A549 (cell line): ENCODE measurements at regions not wholly inside any gene's neighbourhood (a gene's known extent, or its start where the extent isn't known, plus 50 kb on each side); places are given as distances from the start of the nearest gene placed in this dataset.
A peak's percentile ranks its signal among the peaks of the same experiment; 100 is the strongest.

Source experiments
- ATAC-seq, 2 experiments: fragments of 200-7000 bp in 1 of 2; fragments of >200 bp in 1 of 2; cut with Nextera tagmentation in 1 of 2; cut with Tn5 transposase in 1 of 2; 3 replicates each; pipeline versions ENCODE4 v1.8.0 to v1.9.1; 2018 to 2020; ENCODE audit warnings: mild to moderate bottlenecking in 1 of 2, moderate library complexity in 1 of 2
- CTCF ChIA-PET: fragments of 300-600 bp; sonication (Branson Sonifier 250); formaldehyde crosslinking; extraction: SDS; loops from one replicate; lab custom pipeline; 2021; ENCODE audit warnings: antibody characterized with exemption, inconsistent platforms; lab: Yijun Ruan, JAX
- POLR2A ChIA-PET: fragments of 350-600 bp; formaldehyde crosslinking; extraction: SDS; loops from one replicate; lab custom pipeline; 2021; ENCODE audit warnings: antibody characterized with exemption, inconsistent platforms; lab: Yijun Ruan, JAX
- DNase-seq, 2 experiments: peaks; one replicate each; pipeline versions ENCODE4 v3.0.0 to v3.0.0-alpha.2; 2011 to 2016; ENCODE audit warnings: low read depth in 1 of 2, low spot score in 1 of 2
- FAIRE-seq: peaks from 2 replicates; lab custom pipeline; 2011; peaks lifted over from hg19 to GRCh38; lab: Jason Lieb, UNC
- H3K27ac ChIP-seq, 2 experiments: fragments of >200 bp; sonication (Bioruptor Twin); formaldehyde crosslinking; 3 replicates each; pipeline ENCODE4 v1.5.1; 2016 to 2017
- H3K4me1 ChIP-seq: fragments of >200 bp; sonication (Bioruptor Twin); formaldehyde crosslinking; 3 replicates; pipeline ENCODE4 v1.6.1; 2016
- H3K4me2 ChIP-seq: fragments of >200 bp; sonication (Bioruptor Twin); formaldehyde crosslinking; 3 replicates; pipeline ENCODE4 v1.6.1; 2016
- H3K4me3 ChIP-seq: fragments of >200 bp; sonication (Bioruptor Twin); formaldehyde crosslinking; 3 replicates; pipeline ENCODE4 v1.5.1; 2016
- H3K9me3 ChIP-seq: fragments of >200 bp; sonication (Bioruptor Twin); formaldehyde crosslinking; 3 replicates; pipeline ENCODE4 v1.6.1; 2016
- ATOH8 ChIP-seq: fragments of 250-450 bp; sonication (Bioruptor Pico); IDR thresholded peaks from 2 replicates; pipeline ENCODE4 v1.5.0; 2020; ENCODE audit warnings: low read depth, mild to moderate bottlenecking, moderate library complexity
- CBX8 ChIP-seq: fragments of 200-600 bp; sonication (generic); IDR thresholded peaks from 2 replicates; pipeline ENCODE4 v1.6.1; 2016
- CHD4 ChIP-seq: fragments of 200-600 bp; sonication (generic); IDR thresholded peaks from 2 replicates; pipeline ENCODE4 v1.6.1; 2016; ENCODE audit warnings: antibody characterized with exemption, mild to moderate bottlenecking, borderline replicate concordance
- EHF ChIP-seq: fragments of 250-450 bp; sonication (Bioruptor Pico); IDR thresholded peaks from 2 replicates; pipeline ENCODE4 v1.5.0; 2020; ENCODE audit warnings: mild to moderate bottlenecking
- EHMT2 ChIP-seq: fragments of 200-600 bp; sonication (generic); IDR thresholded peaks from 2 replicates; pipeline ENCODE4 v1.6.1; 2016; ENCODE audit warnings: antibody characterized with exemption, low read depth, mild to moderate bottlenecking, moderate library complexity
- EP300 ChIP-seq, 2 experiments: fragments of >200 bp; sonication (Bioruptor Twin); formaldehyde crosslinking; IDR thresholded peaks; 2 replicates in 1 of 2; 3 replicates in 1 of 2; pipeline ENCODE4 v1.6.1; 2016 to 2017
- ESRRA ChIP-seq: fragments of 150-350 bp; IDR thresholded peaks from 2 replicates; pipeline ENCODE4 v1.6.1; 2014; ENCODE audit warnings: mild to moderate bottlenecking, low read length, borderline replicate concordance
- FOSB ChIP-seq: fragments of 250-450 bp; sonication (Bioruptor Pico); IDR thresholded peaks from 2 replicates; pipeline ENCODE4 v1.5.0; 2020; ENCODE audit warnings: mild to moderate bottlenecking, moderate library complexity
- FOSL2 ChIP-seq, 2 experiments: fragments of 450-650 bp in 1 of 2; fragments of >200 bp in 1 of 2; sonication (Bioruptor Twin) in 1 of 2; formaldehyde crosslinking; IDR thresholded peaks; 2 replicates each; pipeline versions ENCODE4 v1.5.0 to v1.6.1; 2016 to 2020; ENCODE audit warnings: mild to moderate bottlenecking in 1 of 2, moderate library complexity in 1 of 2
- HDAC2 ChIP-seq: fragments of 200-600 bp; sonication (generic); IDR thresholded peaks from 2 replicates; pipeline ENCODE4 v1.6.1; 2016
- HES2 ChIP-seq: fragments of >200 bp; sonication (Bioruptor Twin); formaldehyde crosslinking; IDR thresholded peaks from 2 replicates; pipeline ENCODE4 v1.6.1; 2016
- HOXA7 ChIP-seq: fragments of 250-450 bp; sonication (Bioruptor Pico); IDR thresholded peaks from 2 replicates; pipeline ENCODE4 v1.5.0; 2020; ENCODE audit warnings: mild to moderate bottlenecking, moderate library complexity
- JUN ChIP-seq, 2 experiments: fragments of >200 bp; sonication (Bioruptor Twin); formaldehyde crosslinking; IDR thresholded peaks; 2 replicates in 1 of 2; 3 replicates in 1 of 2; pipeline ENCODE4 v1.6.1; 2016 to 2017
- JUNB ChIP-seq: fragments of >200 bp; sonication (Bioruptor Twin); formaldehyde crosslinking; IDR thresholded peaks from 2 replicates; pipeline ENCODE4 v1.6.1; 2016
- KDM1A ChIP-seq: fragments of 200-600 bp; sonication (generic); IDR thresholded peaks from 2 replicates; pipeline ENCODE4 v1.6.1; 2016; ENCODE audit warnings: low read depth, mild to moderate bottlenecking
- KDM5A ChIP-seq: fragments of 200-600 bp; sonication (generic); IDR thresholded peaks from 2 replicates; pipeline ENCODE4 v1.6.1; 2016; ENCODE audit warnings: antibody characterized with exemption, mild to moderate bottlenecking
- MAFK ChIP-seq: fragments of 450-650 bp; IDR thresholded peaks from 2 replicates; pipeline ENCODE4 v1.6.1; 2014; ENCODE audit not compliant: partially characterized antibody
- NR3C1 ChIP-seq: fragments of >200 bp; sonication (Bioruptor Twin); formaldehyde crosslinking; IDR thresholded peaks from 3 replicates; pipeline ENCODE4 v1.6.1; 2017
- PHF8 ChIP-seq: fragments of 200-600 bp; sonication (generic); IDR thresholded peaks from 2 replicates; pipeline ENCODE4 v1.6.1; 2016; ENCODE audit warnings: low read depth, mild to moderate bottlenecking, antibody characterized with exemption, moderate library complexity, borderline replicate concordance
- RCOR1 ChIP-seq: fragments of 150-350 bp; IDR thresholded peaks from 2 replicates; pipeline ENCODE4 v1.6.1; 2014; ENCODE audit warnings: antibody characterized with exemption, low read length, low read depth
- SMC3 ChIP-seq: fragments of >200 bp; sonication (Bioruptor Twin); formaldehyde crosslinking; IDR thresholded peaks from 3 replicates; pipeline ENCODE4 v1.6.1; 2018; ENCODE audit warnings: inconsistent platforms
- SREBF2 ChIP-seq: fragments of 450-650 bp; IDR thresholded peaks from 2 replicates; pipeline ENCODE4 v1.6.1; 2014; ENCODE audit warnings: mild to moderate bottlenecking, moderate library complexity
- ZSCAN20 ChIP-seq: fragments of 250-450 bp; sonication (Bioruptor Pico); IDR thresholded peaks from 2 replicates; pipeline ENCODE4 v1.8.0; 2022; ENCODE audit warnings: mild to moderate bottlenecking, moderate library complexity
- WGBS: methylation state at CpG from one replicate; pipeline ENCODE4 v1.1.6; 2017; ENCODE audit errors: missing lambda C conversion rate; 5-methylcytosine and 5-hydroxymethylcytosine counted together
- TF ChIP-seq, protein P1 (sequence below): fragments of >200 bp; sonication (Bioruptor Twin); formaldehyde crosslinking; IDR thresholded peaks from 3 replicates; pipeline ENCODE4 v1.5.1; 2016

GRCh38 chr20:48416002-48416401 is 411.8 kb downstream of the PREX1 start:
- no peak overlapping the region for H3K4me2 ChIP-seq
- H3K9me3 ChIP-seq: no peaks in the 10 kb centered on the region
- ATAC-seq: no peak
- H3K27ac ChIP-seq: no peak overlapping the region
- no peak for TF ChIP-seq HOXA7 (CRISPR knock-in tag)
- TF ChIP-seq PHF8: no peak
- no peak for TF ChIP-seq EP300 (IDR thresholded peaks at IDR 0.05)
- TF ChIP-seq RCOR1: no peak
- TF ChIP-seq JUN (IDR thresholded peaks at IDR 0.05): no peak
- TF ChIP-seq ESRRA: no peak
- no peak for TF ChIP-seq ATOH8
- TF ChIP-seq CBX8: no peak
- no peak for TF ChIP-seq JUNB
- TF ChIP-seq HES2: no peak
- no peak for TF ChIP-seq ZSCAN20
- FAIRE-seq: no peak
- H3K4me1 ChIP-seq: no peaks in the 10 kb centered on the region
- H3K4me3 ChIP-seq: no peak overlapping the region
- DNase-seq: no peak
- ChIA-PET POLR2A (no interaction called here), CTCF (interaction anchor here (0.6 to 1.3 kb wide), 3 partner anchors 13 to 205 kb away, joined by 3 read pairs; no protein-coding TSS in a partner anchor)
- WGBS: 40% methylated on average over 5 of the region's 5 CpGs

DNA sequence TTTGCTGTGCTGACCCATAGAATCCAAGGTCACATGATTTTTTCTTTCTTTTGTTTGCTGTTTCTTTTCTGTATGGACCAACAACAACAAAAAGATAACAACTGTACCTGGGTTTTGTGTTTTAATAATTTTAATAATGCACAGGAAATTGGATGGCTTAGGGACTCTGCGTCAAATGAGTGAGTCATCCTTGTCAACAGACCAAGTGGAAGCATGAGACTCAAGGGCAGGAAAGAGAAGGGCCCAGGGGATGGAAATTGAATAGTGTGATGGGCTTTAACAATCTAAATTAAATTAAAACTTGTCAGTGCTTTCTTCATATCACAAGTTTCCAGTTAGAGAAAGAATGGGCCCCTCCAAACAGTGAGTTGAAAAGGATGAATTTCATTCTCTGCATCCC is 413.0 kb downstream of the PREX1 start:
- H3K9me3 ChIP-seq: no peaks in the 10 kb centered on the region
- WGBS: 38% methylated on average over 1 of the region's 1 CpG
- POLR2A ChIA-PET: no interaction called here
- H3K4me2 ChIP-seq: no peak overlapping the region
- H3K4me3 ChIP-seq: no peak overlapping the region
- TF ChIP-seq, protein P1, sequence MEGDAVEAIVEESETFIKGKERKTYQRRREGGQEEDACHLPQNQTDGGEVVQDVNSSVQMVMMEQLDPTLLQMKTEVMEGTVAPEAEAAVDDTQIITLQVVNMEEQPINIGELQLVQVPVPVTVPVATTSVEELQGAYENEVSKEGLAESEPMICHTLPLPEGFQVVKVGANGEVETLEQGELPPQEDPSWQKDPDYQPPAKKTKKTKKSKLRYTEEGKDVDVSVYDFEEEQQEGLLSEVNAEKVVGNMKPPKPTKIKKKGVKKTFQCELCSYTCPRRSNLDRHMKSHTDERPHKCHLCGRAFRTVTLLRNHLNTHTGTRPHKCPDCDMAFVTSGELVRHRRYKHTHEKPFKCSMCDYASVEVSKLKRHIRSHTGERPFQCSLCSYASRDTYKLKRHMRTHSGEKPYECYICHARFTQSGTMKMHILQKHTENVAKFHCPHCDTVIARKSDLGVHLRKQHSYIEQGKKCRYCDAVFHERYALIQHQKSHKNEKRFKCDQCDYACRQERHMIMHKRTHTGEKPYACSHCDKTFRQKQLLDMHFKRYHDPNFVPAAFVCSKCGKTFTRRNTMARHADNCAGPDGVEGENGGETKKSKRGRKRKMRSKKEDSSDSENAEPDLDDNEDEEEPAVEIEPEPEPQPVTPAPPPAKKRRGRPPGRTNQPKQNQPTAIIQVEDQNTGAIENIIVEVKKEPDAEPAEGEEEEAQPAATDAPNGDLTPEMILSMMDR: no peak
- TF ChIP-seq JUNB (no peak), FOSL2 (IDR thresholded peaks at IDR 0.05) (no peak), FOSL2 (CRISPR knock-in tag; IDR thresholded peaks at IDR 0.05) (peak; percentile 7; the same call in 1 of the 2 replicates), ZSCAN20 (no peak)
- TF ChIP-seq, all 56 proteins: peak for 1
- FAIRE-seq (no peak), DNase-seq (no peak), ATAC-seq (no peak)
- CTCF ChIA-PET: interaction anchor here (0.8 kb wide), 1 partner anchor 15 kb away, joined by 3 read pairs; no protein-coding TSS in a partner anchor
- Histone ChIP-seq H3K27ac (no peak overlapping the region), H3K4me1 (no peaks in the 10 kb centered on the region)

- TF ChIP-seq MAFK (no peak), SMC3 (no peak), SREBF2 (no peak), NR3C1 (no peak), JUNB (no peak), EHF (CRISPR knock-in tag) (no peak), FOSL2 (IDR thresholded peaks at IDR 0.05) (no peak), FOSL2 (CRISPR knock-in tag; IDR thresholded peaks at IDR 0.05) (no peak), FOSB (no peak), ESRRA (no peak), EHMT2 (no peak), JUN (IDR thresholded peaks at IDR 0.05) (no peak), HES2 (no peak), KDM1A (no peak), EP300 (IDR thresholded peaks at IDR 0.05) (no peak), CHD4 (no peak), HDAC2 (no peak), KDM5A (no peak)
- 37% methylated on average over 6 of the region's 6 CpGs for WGBS
- Histone ChIP-seq H3K9me3 (no peaks in the 10 kb centered on the region), H3K4me1 (no peaks in the 10 kb centered on the region), H3K4me2 (no peak overlapping the region), H3K27ac (no peak overlapping the region), H3K4me3 (no peak overlapping the region)
- CTCF ChIA-PET: no interaction called here
- ATAC-seq: no peak
- DNase-seq: no peak
- POLR2A ChIA-PET: no interaction called here
- FAIRE-seq: no peak
These were observed 415.8 kb downstream of the PREX1 start for GRCh38 chr20:48411919-48412522.
